Glomerular endothelial cell (primary cell): ENCODE measurements at regions not wholly inside any gene's neighbourhood (a gene's known extent, or its start where the extent isn't known, plus 50 kb on each side); places are given as distances from the start of the nearest gene placed in this dataset.

Experiments
- DNase-seq: peaks from one replicate; pipeline ENCODE4 v3.0.0-alpha.2; 2011; ENCODE audit warnings: low read depth, low spot score; ENCODE audit errors: extremely low read depth

GRCh38 chr2:193980599-193980998 is 1676.4 kb upstream of the SLC39A10 start:
- DNase-seq, result no peak

GRCh38 chr2:193973781-193974180 is 1683.2 kb upstream of the SLC39A10 start:
- DNase-seq, result no peak

GRCh38 chr2:193966590-193966989 is 1690.4 kb upstream of the SLC39A10 start:
- DNase-seq, result no peak

- no peak for DNase-seq
These were observed 1691.8 kb upstream of the SLC39A10 start for GRCh38 chr2:193965263-193965662.

- no peak for DNase-seq
These were observed 1693.4 kb upstream of the SLC39A10 start for GRCh38 chr2:193963472-193964119.

- no peak for DNase-seq
These were observed 1710.2 kb upstream of the SLC39A10 start for GRCh38 chr2:193946806-193947205.

GRCh38 chr2:193943406-193943960 is 1713.5 kb upstream of the SLC39A10 start:
- DNase-seq, result no peak

- no peak for DNase-seq
These were observed 1721.9 kb upstream of the SLC39A10 start for GRCh38 chr2:193935114-193935513.

GRCh38 chr2:193929131-193929530 is 1727.9 kb upstream of the SLC39A10 start:
- DNase-seq, result peak; percentile 14

GRCh38 chr2:193907561-193907960 is 1712.8 kb upstream of the TMEFF2 start:
- no peak for DNase-seq

GRCh38 chr2:193900292-193900691 is 1705.6 kb upstream of the TMEFF2 start:
- no peak for DNase-seq

- DNase-seq, result no peak
These were observed 1700.5 kb upstream of the TMEFF2 start for GRCh38 chr2:193895226-193895625.

GRCh38 chr2:193894081-193894480 is 1699.3 kb upstream of the TMEFF2 start:
- no peak for DNase-seq

- DNase-seq, result no peak
These were observed 1696.3 kb upstream of the TMEFF2 start for GRCh38 chr2:193891023-193891422.

- DNase-seq, result no peak
These were observed 1690.7 kb upstream of the TMEFF2 start for GRCh38 chr2:193885419-193885818.

GRCh38 chr2:193883820-193884219 is 1689.1 kb upstream of the TMEFF2 start:
- no peak for DNase-seq

GRCh38 chr2:193876980-193877379 is 1682.2 kb upstream of the TMEFF2 start:
- no peak for DNase-seq

GRCh38 chr2:193869564-193869963 is 1674.8 kb upstream of the TMEFF2 start:
- DNase-seq, result no peak

- DNase-seq, result no peak
These were observed 1674.1 kb upstream of the TMEFF2 start for GRCh38 chr2:193868833-193869232.

GRCh38 chr2:193868132-193868531 is 1673.4 kb upstream of the TMEFF2 start:
- no peak for DNase-seq

GRCh38 chr2:193867454-193867853 is 1672.7 kb upstream of the TMEFF2 start:
- no peak for DNase-seq

GRCh38 chr2:193861557-193861956 is 1666.8 kb upstream of the TMEFF2 start:
- DNase-seq, result no peak

- no peak for DNase-seq
These were observed 1653.3 kb upstream of the TMEFF2 start for GRCh38 chr2:193847991-193848390.
